Peyer's patch (tissue), 4 donors: ENCODE measurements at regions not wholly inside any gene's neighbourhood (a gene's known extent, or its start where the extent isn't known, plus 50 kb on each side); places are given as distances from the start of the nearest gene placed in this dataset.
A peak's percentile ranks its signal among the peaks of the same experiment; 100 is the strongest.

Source experiments
- DNase-seq, 3 donors: peaks; one replicate each; pipeline ENCODE4 v3.0.0-alpha.2; 2017 to 2019
- H3K27ac ChIP-seq, 4 donors: fragments of 200-600 bp; sonication (generic); one replicate each; pipeline ENCODE4 v1.5.1; 2016 to 2019
- H3K27me3 ChIP-seq, 2 donors: fragments of 200-600 bp; sonication (generic); one replicate each; pipeline ENCODE4 v1.5.1; 2019
- H3K36me3 ChIP-seq, 3 donors: fragments of 200-600 bp; sonication (generic); one replicate each; pipeline ENCODE4 v1.5.1; 2016 to 2019
- H3K4me1 ChIP-seq, 4 donors: fragments of 200-600 bp; sonication (generic); one replicate each; pipeline ENCODE4 v1.5.1; 2016 to 2019
- H3K4me3 ChIP-seq, 4 donors: fragments of 200-600 bp; sonication (generic); 1 replicate in 3 of 4; 2 replicates in 1 of 4; pipeline ENCODE4 v1.5.1; 2016 to 2019; ENCODE audit warnings: mild to moderate bottlenecking in 1 of 4
- H3K9me3 ChIP-seq, 4 donors: fragments of 200-600 bp; sonication (generic); one replicate each; pipeline ENCODE4 v1.5.1; 2016 to 2019; ENCODE audit warnings: mild to moderate bottlenecking in 1 of 4
- POLR2A ChIP-seq, 2 donors: fragments of 450-650 bp; IDR thresholded peaks; one replicate each; pipeline ENCODE4 v1.5.1; 2017; ENCODE audit warnings: antibody characterized with exemption in 2 of 2, mild to moderate bottlenecking in 2 of 2, moderate library complexity in 2 of 2
- TF ChIP-seq, protein P1 (sequence below), 6 experiments: fragments of 450-650 bp in 4 of 6; fragments of 200-600 bp in 2 of 6; sonication (generic) in 1 of 6; IDR thresholded peaks; one replicate each; pipeline ENCODE4 v1.5.1; 2017 to 2019; ENCODE audit warnings: antibody characterized with exemption in 6 of 6, mild to moderate bottlenecking in 3 of 6, moderate library complexity in 1 of 6

DNA sequence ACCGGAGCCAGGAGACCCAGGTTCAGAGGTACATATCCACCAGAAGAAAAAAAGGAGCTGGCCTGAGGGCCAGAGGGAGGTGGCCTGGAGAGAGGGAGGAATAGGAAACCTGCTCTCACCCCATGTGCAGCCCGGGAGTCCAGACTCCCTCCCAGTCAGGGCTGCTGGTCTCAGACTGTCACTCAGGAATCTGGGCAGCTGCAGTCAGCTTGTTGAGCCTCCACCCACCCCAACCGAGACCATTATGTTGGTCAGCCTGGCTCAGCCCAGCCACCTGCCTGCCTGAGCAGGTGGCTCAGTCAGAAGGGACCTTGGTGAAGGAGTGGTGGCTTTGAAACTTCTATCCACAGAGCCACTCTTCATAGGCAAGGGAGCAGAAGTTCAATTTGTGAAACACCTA, 53.3 kb upstream of the EPB41L1 start:
- TF ChIP-seq, protein P1, sequence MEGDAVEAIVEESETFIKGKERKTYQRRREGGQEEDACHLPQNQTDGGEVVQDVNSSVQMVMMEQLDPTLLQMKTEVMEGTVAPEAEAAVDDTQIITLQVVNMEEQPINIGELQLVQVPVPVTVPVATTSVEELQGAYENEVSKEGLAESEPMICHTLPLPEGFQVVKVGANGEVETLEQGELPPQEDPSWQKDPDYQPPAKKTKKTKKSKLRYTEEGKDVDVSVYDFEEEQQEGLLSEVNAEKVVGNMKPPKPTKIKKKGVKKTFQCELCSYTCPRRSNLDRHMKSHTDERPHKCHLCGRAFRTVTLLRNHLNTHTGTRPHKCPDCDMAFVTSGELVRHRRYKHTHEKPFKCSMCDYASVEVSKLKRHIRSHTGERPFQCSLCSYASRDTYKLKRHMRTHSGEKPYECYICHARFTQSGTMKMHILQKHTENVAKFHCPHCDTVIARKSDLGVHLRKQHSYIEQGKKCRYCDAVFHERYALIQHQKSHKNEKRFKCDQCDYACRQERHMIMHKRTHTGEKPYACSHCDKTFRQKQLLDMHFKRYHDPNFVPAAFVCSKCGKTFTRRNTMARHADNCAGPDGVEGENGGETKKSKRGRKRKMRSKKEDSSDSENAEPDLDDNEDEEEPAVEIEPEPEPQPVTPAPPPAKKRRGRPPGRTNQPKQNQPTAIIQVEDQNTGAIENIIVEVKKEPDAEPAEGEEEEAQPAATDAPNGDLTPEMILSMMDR (IDR thresholded peaks at IDR 0.05), result no peak
- no peak for TF ChIP-seq POLR2A (IDR thresholded peaks at IDR 0.05)
- no peaks in the 10 kb centered on the region for H3K27me3 ChIP-seq
- H3K4me1 ChIP-seq, result peaks cover 6 to 26% (median 11%) of the 10 kb centered on the region in 4 donors
- no peak overlapping the region for H3K4me3 ChIP-seq
- no peaks in the 10 kb centered on the region for H3K36me3 ChIP-seq
- H3K27ac ChIP-seq, result no peak overlapping the region
- no peak for DNase-seq
- no peaks in the 10 kb centered on the region for H3K9me3 ChIP-seq

DNA sequence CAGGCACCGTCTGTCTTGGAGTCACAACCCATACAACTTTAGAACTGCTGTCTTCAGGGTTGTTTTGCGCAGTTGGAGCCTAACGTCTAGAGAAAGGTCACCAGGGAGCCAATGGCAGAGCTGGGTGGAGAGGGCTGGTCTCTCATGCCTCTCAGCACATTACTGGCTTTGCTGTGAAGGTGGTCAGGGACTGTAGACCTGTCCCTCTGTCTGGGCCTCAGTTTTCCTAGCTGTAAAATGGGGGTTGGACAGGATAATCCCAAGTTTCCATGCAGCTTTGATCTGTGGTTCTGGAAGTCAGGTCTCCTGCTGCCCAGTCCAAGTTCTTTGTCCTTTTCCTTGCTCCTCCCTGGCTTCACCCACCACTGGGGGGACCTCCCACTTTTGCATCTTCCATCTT, 52.2 kb upstream of the EPB41L1 start:
- no peak for DNase-seq
- no peaks in the 10 kb centered on the region for H3K27me3 ChIP-seq
- H3K9me3 ChIP-seq, result no peaks in the 10 kb centered on the region
- H3K4me3 ChIP-seq, result no peak overlapping the region
- no peaks in the 10 kb centered on the region for H3K36me3 ChIP-seq
- peak overlapping the region in 1 of 4 donors; percentile 55 for H3K27ac ChIP-seq
- no peak for TF ChIP-seq POLR2A (IDR thresholded peaks at IDR 0.05)
- TF ChIP-seq, protein P1 (IDR thresholded peaks at IDR 0.05), result no peak
- H3K4me1 ChIP-seq, result peaks cover 5 to 29% (median 11%) of the 10 kb centered on the region in 4 donors

- TF ChIP-seq POLR2A (IDR thresholded peaks at IDR 0.05), result no peak
- TF ChIP-seq, protein P1 (IDR thresholded peaks at IDR 0.05), result no peak
- no peak overlapping the region for H3K4me3 ChIP-seq
- peak overlapping the region in 1 of 4 donors; percentile 55 for H3K27ac ChIP-seq
- DNase-seq, result no peak
- H3K4me1 ChIP-seq, result peaks cover 0 to 22% (median 5%) of the 10 kb centered on the region in 4 donors
- no peaks in the 10 kb centered on the region for H3K36me3 ChIP-seq
- H3K27me3 ChIP-seq, result no peaks in the 10 kb centered on the region
- no peaks in the 10 kb centered on the region for H3K9me3 ChIP-seq
Observed at GRCh38 chr20:36102809-36103596, 51.5 kb upstream of the EPB41L1 start.

- H3K4me3 ChIP-seq, result no peak overlapping the region
- DNase-seq, result no peak
- H3K27me3 ChIP-seq, result no peaks in the 10 kb centered on the region
- H3K36me3 ChIP-seq, result no peaks in the 10 kb centered on the region
- no peak for TF ChIP-seq POLR2A (IDR thresholded peaks at IDR 0.05)
- peaks cover 0 to 14% (median 0%) of the 10 kb centered on the region in 4 donors for H3K4me1 ChIP-seq
- H3K9me3 ChIP-seq, result no peaks in the 10 kb centered on the region
- H3K27ac ChIP-seq, result peak overlapping the region in 1 of 4 donors; percentile 30
Observed at GRCh38 chr20:36104244-36104643, 50.3 kb upstream of the EPB41L1 start.
